ENCODE measurements at regions not wholly inside any gene's neighbourhood (a gene's known extent, or its start where the extent isn't known, plus 50 kb on each side); places are given as distances from the start of the nearest gene placed in this dataset.

DNA sequence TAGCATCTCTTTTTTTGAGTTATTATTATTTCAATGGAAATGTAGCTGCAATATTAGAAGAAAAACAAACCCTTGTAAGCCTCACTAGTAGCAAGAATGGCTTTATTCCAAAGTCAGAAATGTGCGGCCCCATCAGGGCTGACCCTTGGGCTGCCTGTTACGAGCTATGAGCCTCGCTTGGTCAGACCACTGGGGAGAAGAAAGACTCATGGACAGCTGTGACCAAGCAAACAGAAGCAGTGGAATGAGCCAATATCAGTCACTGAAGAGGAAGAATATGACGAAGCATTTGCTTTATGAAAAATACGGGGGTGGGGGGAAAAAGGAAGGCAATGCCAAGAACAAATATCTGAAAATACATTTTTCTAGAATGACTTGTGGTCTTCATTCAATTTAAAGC is 504.5 kb downstream of the LMO4 start:
- no peak for DNase-seq

DNA sequence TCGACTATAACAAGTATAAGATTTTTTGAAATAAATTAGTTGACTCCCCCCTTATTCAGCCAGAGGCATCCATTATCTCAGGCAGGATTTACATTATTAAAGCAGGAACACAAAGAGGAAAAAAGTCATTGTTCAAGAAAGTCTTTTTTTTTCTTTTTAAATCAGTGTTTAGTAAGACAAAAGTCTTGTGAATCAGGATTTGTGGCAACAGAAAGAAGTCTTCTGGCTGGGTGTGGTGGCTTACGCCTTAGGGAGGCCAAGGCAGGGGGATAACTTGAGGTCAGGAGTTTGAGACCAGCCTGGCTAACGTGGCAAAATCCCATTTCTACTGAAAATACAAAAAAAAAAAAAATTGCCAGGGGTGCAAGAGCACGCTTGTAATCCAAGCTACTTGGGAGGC is 505.5 kb downstream of the LMO4 start:
- no peak for DNase-seq

DNA sequence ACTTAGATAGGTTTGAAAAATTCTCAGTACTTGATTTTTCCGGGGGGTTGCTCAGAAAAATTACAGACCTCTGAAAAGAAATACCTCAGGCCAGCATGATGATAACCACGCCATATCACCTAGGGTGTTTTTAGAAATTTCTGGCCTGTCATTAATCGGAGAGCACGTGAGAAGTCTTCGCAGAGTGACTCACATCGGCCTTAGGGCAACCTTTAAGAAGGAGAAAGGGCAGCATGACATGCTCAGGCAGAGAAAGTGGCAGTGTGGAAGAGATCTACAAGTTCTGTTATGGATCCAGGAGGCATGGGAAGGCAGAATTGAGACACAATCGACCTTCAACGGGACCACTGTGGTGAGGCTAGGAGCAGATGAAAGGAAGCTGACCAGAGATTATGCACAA is 506.3 kb downstream of the LMO4 start:
- DNase-seq: no peak

DNA sequence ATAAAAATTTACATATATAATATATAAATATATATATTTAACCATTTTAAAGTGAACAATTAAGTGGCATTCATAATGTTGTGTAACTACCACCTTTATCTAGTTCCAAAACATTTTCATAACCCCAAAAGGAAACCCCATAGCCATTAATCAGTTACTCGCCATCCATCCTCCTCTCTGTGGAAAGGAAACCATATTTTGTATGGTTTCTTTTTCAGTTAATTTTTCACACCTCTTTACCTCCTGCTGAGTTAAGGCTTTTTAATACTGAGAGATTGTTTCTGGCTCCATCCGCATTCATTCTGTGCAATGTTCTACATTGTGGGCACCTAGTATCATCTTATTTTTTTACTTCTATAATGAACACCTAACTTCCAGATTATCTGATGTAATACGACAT is 512.1 kb downstream of the LMO4 start:
- no peak for DNase-seq

DNA sequence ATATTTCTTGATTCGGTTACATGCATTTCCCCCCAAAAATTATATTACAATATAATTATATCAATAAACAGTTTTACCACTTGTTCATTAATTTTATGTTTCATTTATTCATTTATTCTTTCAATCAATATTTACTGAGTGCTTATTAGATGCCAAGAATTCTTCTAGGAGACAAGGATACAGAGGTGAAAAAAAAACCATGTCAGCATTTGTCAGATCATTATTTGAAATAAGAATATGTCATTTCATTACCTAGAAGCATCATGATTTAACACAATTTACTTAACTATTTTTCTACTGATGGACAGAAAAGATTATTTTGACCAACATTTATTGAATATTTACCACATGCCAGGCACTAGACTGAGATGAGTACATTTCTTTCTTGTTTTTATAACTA is 512.7 kb downstream of the LMO4 start:
- DNase-seq: no peak

DNA sequence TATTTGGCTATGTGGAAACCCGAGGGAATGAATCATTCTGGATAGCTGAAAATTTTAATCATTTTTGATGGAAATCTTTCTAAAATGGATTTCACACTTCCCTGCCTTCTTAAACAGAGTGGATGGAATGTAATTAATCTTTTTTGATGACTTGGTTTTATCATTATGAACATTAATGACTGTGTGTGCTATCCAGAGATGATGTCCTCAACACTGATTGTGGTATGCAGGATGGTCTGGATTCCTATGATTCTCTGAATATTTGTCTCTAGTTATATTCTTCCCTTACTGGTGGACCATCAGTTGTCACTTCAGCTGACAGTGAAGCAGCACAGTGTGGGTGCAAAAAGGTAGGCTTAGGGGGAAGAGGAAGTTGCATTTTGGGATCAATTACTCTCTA is 513.5 kb downstream of the LMO4 start:
- no peak for DNase-seq

DNA sequence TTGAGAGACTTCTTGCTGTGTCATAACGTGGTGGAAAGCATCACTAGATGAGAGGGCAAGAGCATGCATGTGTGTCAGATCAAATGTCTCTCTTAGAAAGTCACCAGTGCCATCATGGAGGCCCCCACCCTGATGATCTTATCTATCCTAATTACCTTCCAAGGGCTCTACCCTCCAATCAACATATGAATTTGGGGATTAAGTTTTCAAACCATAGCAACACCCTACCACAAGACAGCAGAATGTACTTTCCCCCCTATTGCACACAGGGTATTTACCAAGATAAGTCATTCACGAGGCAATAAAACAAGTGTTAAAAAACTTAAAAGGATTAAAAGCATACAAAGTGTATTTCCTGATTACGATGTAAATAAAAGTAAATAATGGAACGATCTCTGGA is 515.6 kb downstream of the LMO4 start:
- DNase-seq: no peak

DNA sequence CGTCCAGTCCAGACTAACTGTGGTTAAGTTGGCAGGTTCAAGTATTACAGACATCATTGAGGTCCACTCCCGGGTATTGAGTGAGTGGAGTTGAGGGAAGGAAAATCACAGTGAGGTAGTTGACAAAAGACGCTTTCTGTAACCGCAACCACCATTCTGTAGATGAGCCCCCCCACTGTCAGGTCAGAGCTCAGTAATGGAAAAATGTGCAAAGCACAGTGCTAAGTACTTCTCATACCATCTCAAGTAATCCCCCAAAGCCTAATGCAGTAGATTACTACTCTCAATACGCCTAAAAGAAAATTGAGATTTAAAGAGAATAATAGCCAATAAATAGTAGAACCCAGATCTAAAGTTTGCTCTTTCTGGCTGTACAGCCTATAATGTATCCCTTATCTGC is 522.8 kb downstream of the LMO4 start:
- no peak for DNase-seq

DNA sequence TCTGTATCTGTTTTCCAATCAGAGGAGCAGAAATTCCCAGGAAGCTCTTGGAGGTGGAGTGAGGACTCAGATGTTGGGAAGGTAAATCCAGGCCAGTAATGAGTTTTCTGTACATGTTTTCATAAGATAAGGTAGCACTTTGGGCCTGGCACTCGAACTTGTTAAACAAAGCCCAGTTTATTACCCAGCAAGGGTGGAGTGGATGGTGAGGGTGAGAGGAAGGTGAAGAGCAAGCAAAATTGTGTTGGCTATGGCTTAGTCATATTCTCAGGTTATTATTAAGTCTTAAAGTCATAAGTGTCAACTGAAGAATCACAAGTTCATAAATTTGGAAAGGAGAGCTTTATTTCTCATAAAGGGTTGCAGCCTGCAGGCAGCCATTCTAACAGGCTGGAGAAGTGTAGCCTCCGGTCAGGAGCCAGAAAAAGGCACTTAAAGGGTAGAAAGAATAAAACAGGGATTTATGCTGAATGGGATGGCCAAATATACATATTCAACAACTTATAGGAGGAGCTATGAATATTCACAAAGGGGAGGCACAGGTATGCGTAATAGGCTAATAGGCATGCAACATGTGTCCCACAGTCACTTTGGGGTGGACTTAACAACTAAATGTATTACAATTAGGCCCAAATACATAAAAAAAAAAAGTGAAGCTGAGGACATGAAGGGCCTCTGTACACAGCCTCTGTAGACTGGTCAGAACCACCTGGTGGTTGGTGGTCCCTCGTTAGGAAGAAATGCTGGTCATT is 523.9 kb downstream of the LMO4 start:
- no peak for DNase-seq

DNA sequence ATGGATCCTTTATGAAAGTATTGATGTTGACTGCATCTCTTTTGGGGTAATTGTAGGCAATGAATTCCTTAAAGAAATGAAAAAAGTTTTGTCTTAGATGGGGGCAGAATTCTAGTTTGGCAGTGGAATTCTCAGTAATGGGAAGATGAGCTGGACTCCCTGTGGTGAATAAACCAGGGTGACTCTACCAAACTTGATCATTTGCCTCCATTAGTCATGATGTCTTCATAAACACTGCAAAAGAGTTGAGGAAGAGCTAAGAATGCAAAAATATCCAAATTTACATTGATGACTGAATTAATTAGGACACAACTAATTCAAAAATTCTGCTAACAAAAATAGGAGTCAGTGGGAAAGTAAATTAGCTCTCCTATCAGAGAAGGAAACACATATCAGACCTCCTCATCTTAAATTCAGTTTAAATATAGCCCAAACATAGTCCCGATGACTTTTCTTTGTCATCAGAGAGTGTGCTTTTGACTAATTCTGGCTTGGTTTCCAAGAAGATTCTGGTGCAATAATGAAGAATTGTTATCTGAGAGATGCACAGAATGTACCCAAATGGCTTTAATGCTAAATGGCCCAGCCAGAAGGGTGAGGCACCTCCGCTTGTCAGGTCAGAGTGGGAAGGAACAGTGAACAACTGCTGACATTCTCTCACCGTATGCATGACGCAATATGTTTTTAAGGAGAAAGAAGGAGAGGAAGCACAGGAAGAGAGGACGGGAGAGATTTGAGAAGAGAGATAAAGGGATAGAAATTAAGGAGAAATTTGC is 525.1 kb downstream of the LMO4 start:
- no peak for DNase-seq

DNA sequence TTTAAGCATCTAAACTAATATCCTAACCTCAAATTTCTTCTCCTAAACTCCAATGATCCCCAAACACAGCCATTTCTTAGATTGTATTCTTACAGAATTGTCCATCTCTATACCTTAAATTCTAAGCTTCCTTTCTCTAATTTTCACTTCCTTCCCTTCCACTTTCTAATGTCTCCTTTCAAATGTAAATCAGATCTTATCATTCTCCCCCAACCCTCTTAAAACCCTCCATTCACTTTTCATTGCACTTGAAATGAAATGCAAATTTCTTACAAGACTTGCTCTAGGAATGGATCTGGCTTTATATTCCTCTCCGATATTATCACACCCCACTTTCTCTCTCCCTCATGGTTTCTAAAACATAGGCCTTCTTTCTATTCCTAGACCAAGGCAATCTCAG is 534.6 kb downstream of the LMO4 start:
- no peak for DNase-seq

DNA sequence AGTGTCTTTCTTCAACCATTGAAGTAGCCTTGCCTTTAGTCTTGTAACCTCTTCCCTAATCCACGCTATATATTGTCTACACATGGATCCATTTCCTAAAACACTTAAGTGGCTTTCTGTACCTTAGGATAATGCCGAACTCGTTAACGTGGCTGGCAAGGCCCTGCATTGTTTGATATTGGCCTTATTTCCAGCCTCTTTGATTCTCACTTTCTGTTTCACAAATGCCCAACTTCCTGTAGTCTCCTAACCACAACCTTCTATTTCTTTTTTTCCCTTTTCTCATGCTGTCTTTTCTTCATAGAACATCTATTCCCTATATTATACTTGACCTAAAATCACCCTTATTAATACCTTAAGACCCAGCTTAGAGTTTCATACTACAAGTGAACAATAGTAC is 536.0 kb downstream of the LMO4 start:
- DNase-seq: no peak

DNA sequence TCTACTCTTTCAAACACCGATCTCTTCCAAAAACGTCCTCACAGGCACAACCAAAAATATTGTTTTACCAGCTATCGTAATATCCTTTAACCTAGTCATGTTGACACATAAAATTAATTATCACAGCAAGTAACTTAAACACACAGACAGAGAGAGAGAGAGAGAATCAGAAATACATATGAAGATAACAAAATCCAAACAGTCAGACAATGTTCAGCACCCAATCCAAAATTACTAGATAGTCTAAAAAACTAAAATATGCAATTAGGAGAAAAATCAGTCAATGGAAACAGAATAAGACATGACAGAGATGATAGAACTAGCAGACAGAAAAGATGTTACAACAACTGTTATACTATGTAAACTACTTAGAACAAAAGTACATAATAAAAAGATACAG is 537.7 kb downstream of the LMO4 start:
- DNase-seq: no peak

DNA sequence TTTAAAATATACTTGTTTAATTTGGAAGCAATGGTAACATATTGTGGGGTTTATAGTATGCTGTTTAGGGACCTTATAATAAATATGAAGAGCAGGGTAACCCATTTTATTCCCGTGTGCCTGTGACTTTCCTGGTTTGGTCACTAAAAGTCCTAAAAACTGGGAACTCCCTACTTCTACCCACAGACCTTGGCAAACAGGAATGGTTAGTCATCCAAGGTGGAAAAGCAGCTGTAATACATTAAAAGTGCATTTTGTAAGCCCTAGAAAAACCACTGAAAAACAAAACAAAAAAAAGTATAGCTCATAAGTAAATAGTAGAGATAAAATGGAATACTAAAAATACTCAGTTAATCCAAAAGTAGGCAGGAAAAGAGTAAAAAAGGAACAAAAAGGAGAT is 538.9 kb downstream of the LMO4 start:
- DNase-seq: no peak

DNA sequence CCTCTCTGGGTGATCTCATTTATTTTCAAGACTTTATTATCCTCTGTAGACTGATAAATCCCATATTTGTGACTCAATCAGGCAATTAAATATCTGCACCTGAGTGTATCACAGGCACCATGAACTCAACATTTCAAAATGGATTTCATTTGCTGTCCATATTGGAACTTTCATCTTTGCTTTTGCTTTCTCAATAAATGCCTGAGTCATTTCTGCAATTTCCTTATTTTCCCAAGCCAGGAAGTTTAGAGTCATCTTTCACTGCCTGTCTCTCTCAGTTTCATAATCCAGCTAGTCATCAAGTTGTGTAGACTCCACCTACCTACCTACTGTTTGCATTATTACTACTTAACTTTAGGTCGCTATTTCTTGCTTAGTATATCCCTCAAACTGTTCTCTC is 540.9 kb downstream of the LMO4 start:
- no peak for DNase-seq

DNA sequence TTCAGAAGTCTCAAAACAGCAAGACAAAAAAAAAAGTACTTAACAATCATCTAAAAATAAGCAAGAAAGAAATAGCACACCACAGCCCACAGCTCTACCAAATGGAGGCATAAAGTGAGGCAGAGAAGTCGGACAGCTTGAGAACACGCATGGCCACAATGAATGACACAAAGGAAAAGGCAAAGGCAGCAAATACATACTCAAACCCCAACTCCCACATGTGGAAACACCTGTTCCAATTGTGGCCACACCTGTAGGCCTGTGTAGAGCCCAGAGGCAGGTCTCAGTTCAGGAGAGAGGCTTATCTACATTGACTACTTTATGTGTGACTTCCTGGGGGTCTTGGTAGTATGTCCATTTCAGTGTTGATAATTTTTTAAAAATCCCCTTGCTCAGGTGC is 543.5 kb downstream of the LMO4 start:
- no peak for DNase-seq

DNA sequence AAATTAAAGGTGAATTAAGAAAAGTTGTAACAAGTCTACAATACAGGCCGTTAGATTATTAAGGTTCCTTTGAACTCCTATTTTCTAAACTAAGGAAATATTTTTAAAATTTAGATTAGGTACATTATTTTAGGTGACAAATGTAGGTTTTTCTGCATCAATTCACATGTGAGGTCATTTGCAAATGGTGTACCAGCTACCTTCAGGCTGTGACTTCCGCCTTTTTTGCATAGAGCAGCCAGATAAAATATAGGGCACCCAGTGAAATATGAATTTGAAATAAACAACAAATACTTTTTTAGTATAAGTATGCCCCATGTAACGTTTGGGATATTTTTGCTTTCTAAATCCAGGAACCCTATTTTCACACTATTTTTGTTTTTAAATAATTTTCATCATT is 544.0 kb downstream of the LMO4 start:
- no peak for DNase-seq

DNA sequence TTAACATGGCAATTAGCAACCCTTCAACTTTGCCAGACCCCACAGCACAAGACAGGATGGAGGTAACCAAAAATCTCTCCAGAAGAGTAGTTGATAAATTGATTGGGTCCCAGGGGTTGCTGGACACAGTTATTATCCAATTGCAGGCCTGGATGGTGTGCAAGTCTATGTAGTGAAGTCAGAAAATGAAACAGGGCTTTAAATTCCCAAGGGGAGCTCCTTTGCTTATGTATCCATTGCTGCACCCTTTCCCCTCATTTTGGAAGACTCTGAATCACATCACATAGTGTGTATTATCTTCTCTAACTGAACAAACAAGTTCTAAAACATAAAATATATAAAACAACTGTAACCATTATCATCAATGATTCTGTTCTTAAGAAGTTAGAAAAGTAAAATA is 550.2 kb downstream of the LMO4 start:
- DNase-seq: no peak

DNA sequence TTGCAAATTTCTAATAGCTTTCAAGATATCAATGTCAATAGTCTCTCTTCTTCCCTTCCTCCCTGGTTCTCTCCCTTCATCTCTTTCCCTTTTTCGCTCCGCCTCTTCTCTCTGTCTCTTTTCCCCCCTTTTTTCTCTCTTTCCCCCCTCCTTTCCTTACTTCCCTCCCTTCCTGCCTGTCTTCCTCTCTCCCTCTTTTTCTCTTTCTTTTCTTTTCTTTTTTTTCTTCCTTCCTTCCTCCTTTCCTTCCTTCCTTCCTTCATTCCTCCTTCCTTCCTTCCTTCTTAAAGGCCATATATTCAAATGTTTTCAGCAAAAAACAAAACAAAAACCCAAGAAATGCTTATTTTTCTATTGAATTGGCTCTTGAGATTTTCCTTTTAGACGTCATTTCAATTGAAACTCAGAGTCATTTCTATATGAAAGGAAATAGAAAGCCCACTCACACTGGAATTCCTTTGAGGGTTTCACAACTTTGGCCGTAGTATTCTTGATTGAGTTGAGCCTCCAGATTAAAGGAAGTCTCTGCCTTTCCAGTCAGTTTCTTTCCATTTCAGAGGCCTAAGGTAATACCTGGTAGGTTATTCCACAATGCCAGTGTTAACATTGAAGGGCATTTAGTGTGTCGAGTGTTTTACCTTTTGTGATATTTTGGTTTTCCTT is 551.5 kb downstream of the LMO4 start:
- DNase-seq: no peak

DNA sequence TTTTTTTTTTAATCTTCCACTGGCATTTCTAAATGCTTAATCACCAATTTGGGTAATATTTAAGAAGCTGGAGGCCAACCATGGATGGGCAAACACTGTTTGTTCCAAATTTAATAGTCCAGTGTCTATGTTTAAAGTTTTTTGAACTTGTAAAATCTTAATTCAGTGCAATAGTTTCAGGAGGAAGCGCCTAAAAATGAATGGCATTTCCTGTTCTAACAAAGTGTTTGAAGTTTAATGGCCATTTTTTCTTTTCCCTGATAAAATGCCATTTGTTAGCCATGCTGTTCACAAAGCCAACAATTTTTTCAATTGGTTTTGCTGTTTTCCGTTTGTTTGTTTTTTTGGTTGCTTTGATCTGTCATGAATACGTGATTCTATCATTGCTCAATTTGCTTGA is 552.1 kb downstream of the LMO4 start:
- DNase-seq: no peak

DNA sequence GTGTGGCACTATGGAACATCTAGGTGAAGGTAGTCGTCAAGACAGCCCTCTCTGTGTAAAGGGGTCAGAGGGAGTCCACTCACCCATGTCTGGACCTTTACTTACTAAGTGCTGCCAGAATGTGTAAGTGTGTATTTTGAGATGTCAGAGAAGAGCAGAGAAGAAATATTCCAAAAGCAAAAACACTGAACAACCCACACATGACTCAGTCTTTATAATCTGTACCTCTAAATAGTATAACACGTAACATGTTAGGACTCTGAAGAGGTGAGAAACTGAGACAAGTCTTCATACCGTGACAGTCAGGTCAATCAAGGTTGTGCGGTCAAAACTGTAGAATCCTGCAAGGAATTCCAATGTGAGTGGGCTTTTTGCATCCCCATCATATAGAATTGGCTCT is 555.2 kb downstream of the LMO4 start:
- no peak for DNase-seq

DNA sequence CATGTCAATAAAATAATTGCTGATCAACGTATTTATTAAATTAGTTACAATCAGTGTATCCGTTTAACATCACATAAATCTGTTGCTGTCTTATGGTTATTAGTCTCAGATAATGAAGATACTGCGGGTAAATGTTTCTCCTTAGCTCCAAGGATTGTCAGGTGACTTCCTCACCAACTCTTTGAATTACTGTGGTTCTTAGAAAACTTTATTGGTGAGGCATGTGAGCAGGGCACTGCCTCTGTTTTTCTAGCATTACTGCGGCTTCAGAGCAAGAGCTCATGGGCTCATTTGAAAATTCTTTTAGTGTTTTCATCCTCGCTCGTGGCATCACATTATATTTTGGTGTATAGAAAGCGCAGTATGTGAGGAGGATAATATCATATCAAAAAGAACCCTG is 555.9 kb downstream of the LMO4 start:
- no peak for DNase-seq

DNA sequence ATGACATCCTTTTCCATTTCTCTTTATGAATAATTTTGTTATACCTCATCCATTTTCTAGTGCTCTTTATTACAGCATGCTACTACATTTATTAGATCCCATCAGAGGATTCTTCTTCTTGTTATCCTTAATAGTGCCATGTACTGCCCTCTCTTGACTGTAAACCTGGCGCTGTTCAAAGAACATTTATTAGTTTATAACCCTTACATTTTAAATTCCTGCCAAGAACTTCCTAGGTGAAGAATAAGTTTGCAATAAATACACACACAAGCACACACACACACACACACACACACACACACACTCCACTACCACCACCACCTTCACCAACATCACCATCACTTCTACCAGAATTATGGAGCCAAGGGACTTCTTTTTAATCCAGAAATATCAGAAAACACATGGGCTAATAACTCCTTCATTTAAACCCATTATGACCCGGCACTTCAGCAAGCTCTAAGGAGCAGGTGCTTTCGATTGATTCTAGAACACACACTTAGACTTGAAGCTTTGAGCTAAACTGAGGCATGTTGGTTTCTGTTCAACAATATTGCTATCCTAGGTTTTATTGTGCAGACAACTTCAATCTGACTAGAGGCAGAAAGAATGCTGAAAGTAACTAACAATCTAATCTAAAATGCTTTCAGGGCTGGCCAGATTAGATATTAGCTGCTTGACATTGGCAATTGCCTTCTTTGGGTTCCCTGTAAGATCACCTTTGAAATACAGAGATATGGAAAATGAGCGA is 556.8 kb downstream of the LMO4 start:
- no peak for DNase-seq

DNA sequence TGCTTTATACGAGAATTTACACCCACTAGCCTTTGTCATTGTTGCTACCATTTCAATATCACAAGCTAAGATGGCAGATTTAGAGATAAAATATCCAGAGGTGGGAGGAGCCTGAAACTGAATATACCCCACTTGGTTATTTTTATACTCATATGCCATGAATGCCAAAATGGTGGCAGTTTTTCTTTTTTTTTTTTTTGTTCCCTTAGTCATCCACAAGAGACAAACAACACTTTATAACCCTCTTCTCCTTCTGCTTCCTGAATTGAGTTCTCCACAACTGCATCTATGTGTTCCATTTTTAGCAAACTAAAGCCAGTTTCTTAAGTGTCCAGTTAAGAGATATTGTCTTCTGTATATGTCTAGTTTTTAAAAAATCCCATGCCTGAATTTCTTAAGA is 558.4 kb downstream of the LMO4 start:
- DNase-seq: no peak

Data from NCI-H1048 (cell line).